Keratinocyte (primary cell): ENCODE measurements at regions not wholly inside any gene's neighbourhood (a gene's known extent, or its start where the extent isn't known, plus 50 kb on each side); places are given as distances from the start of the nearest gene placed in this dataset.

ENCODE experiments used
- DNase-seq: peaks from one replicate; pipeline ENCODE4 v3.0.0-alpha.2; 2011; ENCODE audit warnings: low read depth, missing footprints, low spot score
- FAIRE-seq: peaks from 2 replicates; lab custom pipeline; 2011; peaks lifted over from hg19 to GRCh38; lab: Jason Lieb, UNC
- H2AFZ ChIP-seq: 2 replicates; pipeline ENCODE4 v1.6.0; 2012; ENCODE audit warnings: low read length, control low read depth, inconsistent platforms; ENCODE audit not compliant: control insufficient read depth
- H3K27ac ChIP-seq: 2 replicates; pipeline ENCODE4 v1.5.1; 2011; ENCODE audit warnings: low read length; ENCODE audit not compliant: control insufficient read depth, insufficient read depth
- H3K27me3 ChIP-seq: 3 replicates; pipeline ENCODE4 v1.6.0; 2011; ENCODE audit warnings: low read length; ENCODE audit not compliant: control insufficient read depth, insufficient read depth; ENCODE audit errors: extremely low read depth
- H3K36me3 ChIP-seq, 2 experiments: 2 replicates in 1 of 2; 3 replicates in 1 of 2; pipeline ENCODE4 v1.5.1; 2011; ENCODE audit warnings: low read length in 2 of 2, mild to moderate bottlenecking in 1 of 2; ENCODE audit not compliant: control insufficient read depth in 2 of 2, insufficient read depth in 2 of 2; ENCODE audit errors: extremely low read depth in 1 of 2
- H3K4me1 ChIP-seq: 3 replicates; pipeline ENCODE4 v1.5.1; 2011; ENCODE audit warnings: low read length; ENCODE audit not compliant: control insufficient read depth, insufficient read depth; ENCODE audit errors: extremely low read depth
- H3K4me2 ChIP-seq: 3 replicates; pipeline ENCODE4 v1.6.0; 2011; ENCODE audit warnings: low read depth, low read length; ENCODE audit not compliant: control insufficient read depth, insufficient read depth; ENCODE audit errors: extremely low read depth
- H3K4me3 ChIP-seq, 3 experiments: fragments of 200-600 bp in 1 of 3; sonication (generic) in 1 of 3; 2 replicates in 2 of 3; 3 replicates in 1 of 3; pipeline ENCODE4 v1.5.1; 2011 to 2016; ENCODE audit warnings: low read length in 3 of 3, mild to moderate bottlenecking in 3 of 3, control low read depth in 2 of 3, inconsistent platforms in 1 of 3, low read depth in 1 of 3, mixed read lengths in 1 of 3, mixed run types in 1 of 3, moderate library complexity in 1 of 3; ENCODE audit not compliant: control insufficient read depth in 2 of 3, insufficient read depth in 2 of 3; ENCODE audit errors: extremely low read depth in 1 of 3
- H3K79me2 ChIP-seq: 2 replicates; pipeline ENCODE4 v1.6.0; 2012; ENCODE audit warnings: low read length; ENCODE audit not compliant: control insufficient read depth, insufficient read depth
- H3K9ac ChIP-seq: 3 replicates; pipeline ENCODE4 v1.6.0; 2011; ENCODE audit warnings: low read length; ENCODE audit not compliant: control insufficient read depth, insufficient read depth; ENCODE audit errors: extremely low read depth
- H3K9me1 ChIP-seq: 3 replicates; pipeline ENCODE4 v1.6.0; 2011; ENCODE audit warnings: low read length; ENCODE audit not compliant: control insufficient read depth, insufficient read depth; ENCODE audit errors: extremely low read depth
- H3K9me3 ChIP-seq: 2 replicates; pipeline ENCODE4 v1.5.1; 2012; ENCODE audit warnings: low read depth, low read length; ENCODE audit not compliant: control insufficient read depth
- H4K20me1 ChIP-seq: 3 replicates; pipeline ENCODE4 v1.6.0; 2011; ENCODE audit warnings: low read length; ENCODE audit not compliant: control insufficient read depth, insufficient read depth; ENCODE audit errors: extremely low read depth
- EZH2 ChIP-seq: IDR thresholded peaks from one replicate; pipeline ENCODE4 v1.6.1; 2012; ENCODE audit warnings: inconsistent platforms, mild to moderate bottlenecking, low read length, moderate library complexity
- dilution Hi-C: fragments of 300-500 bp; cut with MboI; formaldehyde crosslinking; loops from one replicate; pipeline ENCODE4 v1.7.0; 2020; ENCODE audit warnings: low sequenced_read_pairs; ENCODE audit not compliant: extremely low pct_ligation_motif_present
- TF ChIP-seq, protein P1 (sequence below), 3 experiments: IDR thresholded peaks in 1 of 3; conservative IDR thresholded peaks in 1 of 3; optimal IDR thresholded peaks in 1 of 3; 2 replicates in 2 of 3; 3 replicates in 1 of 3; pipeline versions ENCODE3 to v1.5.1; 2011; ENCODE audit warnings: low read length in 3 of 3, mild to moderate bottlenecking in 3 of 3, moderate library complexity in 2 of 3, control low read depth in 1 of 3, inconsistent platforms in 1 of 3; ENCODE audit not compliant: insufficient read depth in 2 of 3; ENCODE audit errors: extremely low read depth in 1 of 3

DNA sequence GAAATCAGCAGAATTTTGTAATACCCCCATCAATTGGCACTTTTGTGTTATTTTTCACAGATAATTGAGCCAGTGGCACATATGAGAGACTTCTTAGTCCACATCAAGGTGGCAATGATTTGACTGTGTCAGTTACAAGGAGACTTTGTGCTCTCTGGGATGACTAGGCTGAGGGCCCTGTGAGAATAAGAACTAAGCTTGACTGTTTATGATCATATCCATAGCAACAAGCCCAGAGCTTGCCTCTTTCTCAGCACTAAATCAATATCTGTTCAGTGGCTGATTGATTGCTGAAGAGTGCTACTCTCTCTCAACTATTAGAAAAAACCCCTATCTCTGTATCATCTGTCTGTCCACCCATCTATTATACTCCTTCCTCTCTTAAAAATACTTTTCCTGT, 185.3 kb upstream of the PLPP4 start:
- Histone ChIP-seq H3K79me2 (no peaks in the 10 kb centered on the region), H2AFZ (no peak overlapping the region), H3K27ac (no peak overlapping the region), H4K20me1 (no peaks in the 10 kb centered on the region), H3K4me3 (no peak overlapping the region), H3K4me1 (no peaks in the 10 kb centered on the region), H3K9ac (no peak overlapping the region), H3K9me1 (no peaks in the 10 kb centered on the region), H3K27me3 (no peaks in the 10 kb centered on the region), H3K4me2 (no peak overlapping the region), H3K9me3 (no peaks in the 10 kb centered on the region), H3K36me3 (no peaks in the 10 kb centered on the region)
- no peak for DNase-seq
- TF ChIP-seq EZH2 = no peak
- TF ChIP-seq, protein P1, sequence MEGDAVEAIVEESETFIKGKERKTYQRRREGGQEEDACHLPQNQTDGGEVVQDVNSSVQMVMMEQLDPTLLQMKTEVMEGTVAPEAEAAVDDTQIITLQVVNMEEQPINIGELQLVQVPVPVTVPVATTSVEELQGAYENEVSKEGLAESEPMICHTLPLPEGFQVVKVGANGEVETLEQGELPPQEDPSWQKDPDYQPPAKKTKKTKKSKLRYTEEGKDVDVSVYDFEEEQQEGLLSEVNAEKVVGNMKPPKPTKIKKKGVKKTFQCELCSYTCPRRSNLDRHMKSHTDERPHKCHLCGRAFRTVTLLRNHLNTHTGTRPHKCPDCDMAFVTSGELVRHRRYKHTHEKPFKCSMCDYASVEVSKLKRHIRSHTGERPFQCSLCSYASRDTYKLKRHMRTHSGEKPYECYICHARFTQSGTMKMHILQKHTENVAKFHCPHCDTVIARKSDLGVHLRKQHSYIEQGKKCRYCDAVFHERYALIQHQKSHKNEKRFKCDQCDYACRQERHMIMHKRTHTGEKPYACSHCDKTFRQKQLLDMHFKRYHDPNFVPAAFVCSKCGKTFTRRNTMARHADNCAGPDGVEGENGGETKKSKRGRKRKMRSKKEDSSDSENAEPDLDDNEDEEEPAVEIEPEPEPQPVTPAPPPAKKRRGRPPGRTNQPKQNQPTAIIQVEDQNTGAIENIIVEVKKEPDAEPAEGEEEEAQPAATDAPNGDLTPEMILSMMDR (optimal IDR thresholded peaks at IDR 0.05 in 1 of 3, IDR thresholded peaks at IDR 0.05 in 1 of 3, conservative IDR thresholded peaks at IDR 0.05 in 1 of 3; ENCODE audit: extremely low read depth in 1 of 3, insufficient read depth in 2 of 3, low read length in 3 of 3) = no peak
- dilution Hi-C loops = no loop called here
- FAIRE-seq = no peak

GRCh38 chr10:120272350-120272749, 184.7 kb upstream of the PLPP4 start:
- Histone ChIP-seq H3K4me3 (no peak overlapping the region), H4K20me1 (no peaks in the 10 kb centered on the region), H3K4me2 (no peak overlapping the region), H3K27ac (no peak overlapping the region), H3K79me2 (no peaks in the 10 kb centered on the region), H3K9ac (no peak overlapping the region), H3K4me1 (no peaks in the 10 kb centered on the region), H3K36me3 (no peaks in the 10 kb centered on the region), H3K27me3 (no peaks in the 10 kb centered on the region), H2AFZ (no peak overlapping the region), H3K9me3 (no peaks in the 10 kb centered on the region), H3K9me1 (no peaks in the 10 kb centered on the region)
- no peak for FAIRE-seq
- dilution Hi-C loops = no loop called here
- TF ChIP-seq EZH2 = no peak
- TF ChIP-seq, protein P1 (optimal IDR thresholded peaks at IDR 0.05 in 1 of 3, IDR thresholded peaks at IDR 0.05 in 1 of 3, conservative IDR thresholded peaks at IDR 0.05 in 1 of 3; ENCODE audit: extremely low read depth in 1 of 3, insufficient read depth in 2 of 3, low read length in 3 of 3) = no peak
- DNase-seq = no peak
